ENCODE measurements at regions not wholly inside any gene's neighbourhood (a gene's known extent, or its start where the extent isn't known, plus 50 kb on each side); places are given as distances from the start of the nearest gene placed in this dataset.
"Not testable (repeated sequence)": the region's sequence is repeated elsewhere in the genome, so short reads cannot be mapped to it uniquely, and the experiment has no call there.

- FAIRE-seq; DNase-seq (ENCODE audit: insufficient read length, low spot score): not testable (repeated sequence)
Measured at GRCh38 chr1:243074224-243074623, 180.9 kb downstream of the CEP170 start.

GRCh38 chr1:243067056-243067455 is 188.0 kb downstream of the CEP170 start:
- not testable (repeated sequence) for FAIRE-seq

DNA sequence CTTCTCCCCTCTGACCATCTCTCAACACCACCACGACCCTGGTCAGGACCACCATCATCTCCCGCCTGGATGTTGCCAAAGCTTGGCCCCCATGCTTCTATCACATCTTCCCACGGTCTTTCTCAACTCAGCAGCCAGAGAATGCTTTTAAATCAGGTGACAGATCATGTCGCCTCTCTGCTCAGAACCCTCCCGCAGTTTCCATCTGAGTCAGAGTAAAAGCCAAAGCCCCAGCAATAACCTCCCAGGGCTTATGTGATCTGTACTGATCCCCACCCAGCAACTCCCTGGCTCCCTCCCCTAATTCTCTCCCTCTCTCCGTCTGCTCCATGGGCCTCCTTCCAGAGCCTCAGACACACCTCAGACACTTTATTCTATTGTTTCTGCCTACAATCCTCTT is 193.1 kb downstream of the CEP170 start:
- not testable (repeated sequence) for FAIRE-seq; DNase-seq (ENCODE audit: insufficient read length, low spot score)

More at GRCh38 chr1:243067056-243067455, 188.0 kb downstream of the CEP170 start:
- not testable (repeated sequence) for DNase-seq (ENCODE audit: insufficient read length, low spot score)

GRCh38 chr1:243055510-243055909 is 199.6 kb downstream of the CEP170 start:
- DNase-seq (ENCODE audit: insufficient read length, low spot score); FAIRE-seq: not testable (repeated sequence)

DNA sequence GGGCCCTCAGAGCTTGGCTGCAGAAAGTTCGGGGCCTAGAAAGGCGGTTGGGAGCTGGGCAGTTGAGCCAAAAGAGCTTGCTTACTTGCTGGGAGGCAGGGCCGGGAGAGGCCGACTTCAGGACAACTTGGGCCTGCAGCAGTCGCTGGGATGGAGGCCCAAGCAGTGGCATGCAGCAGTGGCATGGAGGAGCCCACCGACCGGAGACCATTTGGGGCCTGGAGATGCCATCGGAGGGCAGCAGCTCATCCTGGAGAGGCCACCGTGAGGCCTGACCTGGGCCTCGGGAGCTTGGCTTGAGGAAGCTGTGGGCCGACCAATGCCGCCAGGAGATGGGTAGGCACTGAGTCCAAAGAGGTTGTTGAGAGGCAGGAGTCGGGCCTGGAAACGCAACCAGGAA is 200.0 kb downstream of the CEP170 start:
- not testable (repeated sequence) for DNase-seq (ENCODE audit: insufficient read length, low spot score); FAIRE-seq

DNA sequence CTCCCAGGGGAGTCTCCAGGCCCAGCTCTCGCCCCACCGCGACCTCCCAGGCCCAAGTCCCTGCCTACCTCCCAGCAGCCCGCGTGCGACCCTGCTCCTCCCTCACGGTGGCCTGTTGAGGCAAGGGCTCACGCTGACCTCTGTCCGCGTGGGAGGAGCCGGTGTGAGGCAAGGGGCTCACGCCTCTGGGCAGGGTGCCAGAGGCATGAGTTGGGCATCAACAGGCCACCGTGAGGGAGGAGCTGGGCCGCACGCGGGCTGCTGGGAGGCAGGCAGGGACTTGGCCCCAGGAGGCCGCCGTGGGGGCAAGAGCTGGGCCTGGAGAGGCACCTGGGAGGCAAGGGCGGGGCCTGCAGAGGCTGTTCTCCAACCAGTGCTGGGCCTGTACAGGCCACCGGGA is 200.4 kb downstream of the CEP170 start:
- not testable (repeated sequence) for FAIRE-seq; DNase-seq (ENCODE audit: insufficient read length, low spot score)

- FAIRE-seq; DNase-seq (ENCODE audit: insufficient read length, low spot score): not testable (repeated sequence)
Measured at GRCh38 chr1:243053048-243053447, 202.0 kb downstream of the CEP170 start.

DNA sequence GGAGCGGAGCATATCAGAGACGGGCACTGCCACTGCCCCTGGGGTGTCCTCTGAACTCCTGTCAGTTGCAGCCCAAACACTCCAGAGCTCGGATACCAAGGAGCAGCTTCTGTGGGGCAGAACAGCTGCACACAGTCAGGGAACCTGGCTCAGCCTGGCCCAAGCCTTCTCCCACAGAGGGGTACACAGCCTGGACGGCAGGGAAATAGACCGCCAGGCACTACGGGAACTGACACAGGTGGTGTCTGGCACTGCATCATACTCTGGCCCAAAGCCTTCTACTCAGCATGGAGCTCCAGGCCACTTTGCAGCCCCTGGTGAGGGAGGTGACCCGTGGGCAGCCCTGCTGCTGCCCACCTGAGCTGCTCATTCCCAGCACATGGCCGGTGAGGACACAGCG is 204.5 kb downstream of the CEP170 start:
- not testable (repeated sequence) for DNase-seq (ENCODE audit: insufficient read length, low spot score); FAIRE-seq

- FAIRE-seq; DNase-seq (ENCODE audit: insufficient read length, low spot score): not testable (repeated sequence)
Measured at GRCh38 chr1:243049716-243050115, 205.4 kb downstream of the CEP170 start.

- DNase-seq (ENCODE audit: insufficient read length, low spot score); FAIRE-seq: not testable (repeated sequence)
Measured at GRCh38 chr1:243021365-243021764, 233.7 kb downstream of the CEP170 start.

GRCh38 chr1:243019030-243019635 is 235.9 kb downstream of the CEP170 start:
- FAIRE-seq = peak; percentile 85
- DNase-seq (ENCODE audit: insufficient read length, low spot score) = not testable (repeated sequence)

DNA sequence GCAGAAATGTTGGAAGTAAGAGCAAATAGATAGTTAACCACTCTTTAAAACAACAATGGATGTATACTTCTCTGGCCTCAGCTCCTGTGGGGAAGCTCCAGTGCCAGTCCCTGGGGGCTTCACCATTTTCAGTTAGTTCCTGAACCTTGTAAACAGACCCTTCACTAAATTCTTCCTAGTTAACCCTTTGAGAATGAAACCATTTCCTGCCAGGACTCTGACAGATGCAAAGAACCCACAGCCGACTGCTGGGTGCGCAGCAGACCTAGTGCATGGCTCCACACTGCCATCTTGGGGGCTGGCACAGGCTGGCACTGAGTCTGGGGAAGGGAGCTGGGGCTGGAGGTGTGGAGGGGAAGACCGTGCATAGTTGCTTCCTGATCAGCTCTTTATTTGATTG is 244.4 kb downstream of the CEP170 start:
- DNase-seq (ENCODE audit: insufficient read length, low spot score); FAIRE-seq: not testable (repeated sequence)

DNA sequence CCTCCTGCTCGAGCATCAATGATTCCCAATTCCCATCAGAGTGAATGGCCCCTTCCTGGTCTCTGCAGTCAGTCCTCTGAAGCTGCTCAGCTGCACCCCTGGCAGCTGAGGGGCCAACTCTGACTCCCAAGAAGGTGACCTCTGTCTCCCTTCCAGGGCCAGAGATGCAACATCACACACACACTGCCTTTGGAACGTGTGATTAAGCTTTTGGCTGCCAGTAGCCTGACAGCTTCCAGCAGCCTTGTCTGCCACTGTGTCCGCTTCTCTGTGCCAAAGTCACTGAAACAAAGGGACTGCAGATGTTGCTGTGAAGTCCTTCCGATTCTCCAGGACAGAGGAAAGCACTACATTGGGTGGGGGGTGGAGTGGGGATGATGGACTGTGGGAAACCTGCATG is 254.1 kb downstream of the CEP170 start:
- DNase-seq (ENCODE audit: insufficient read length, low spot score); FAIRE-seq: not testable (repeated sequence)

DNA sequence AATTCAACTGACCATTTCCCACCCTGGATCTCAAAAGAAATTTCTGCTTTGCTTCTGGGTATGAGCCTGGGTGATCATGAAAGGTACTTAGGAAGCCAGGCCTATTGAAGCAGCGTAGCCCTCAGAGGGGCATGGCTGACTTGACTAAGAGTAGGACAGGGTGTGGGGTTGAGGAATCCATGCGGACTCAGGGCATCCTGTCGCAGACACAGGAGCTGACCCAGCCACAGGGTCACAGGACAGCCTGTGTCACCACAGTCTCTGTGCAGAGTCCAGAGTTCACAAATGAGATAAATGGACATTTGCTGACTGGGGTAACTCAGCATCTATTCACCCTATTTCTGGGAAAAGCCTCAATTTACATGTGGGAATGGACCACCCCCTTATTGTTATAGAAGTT is 262.3 kb downstream of the CEP170 start:
- FAIRE-seq; DNase-seq (ENCODE audit: insufficient read length, low spot score): not testable (repeated sequence)

DNA sequence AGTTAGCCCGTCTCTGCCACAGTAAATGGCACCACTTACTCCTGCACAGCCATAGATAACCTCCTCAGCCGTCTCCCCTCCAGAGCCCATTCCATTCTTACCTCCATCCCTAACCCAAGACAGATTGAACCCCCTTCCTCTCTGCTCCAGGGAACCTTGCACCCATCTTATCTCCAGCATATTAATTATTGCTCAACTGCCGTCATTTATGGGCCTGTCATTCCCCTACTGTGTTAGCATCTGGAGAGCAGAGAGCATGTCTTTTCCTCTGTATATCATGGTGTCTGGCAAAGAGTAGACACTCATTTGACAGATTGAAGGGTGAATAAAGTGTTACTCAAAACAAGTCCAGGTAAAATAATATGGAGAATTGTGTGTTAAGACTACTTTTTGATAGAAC is 270.0 kb downstream of the CEP170 start:
- not testable (repeated sequence) for FAIRE-seq; DNase-seq (ENCODE audit: insufficient read length, low spot score)

DNA sequence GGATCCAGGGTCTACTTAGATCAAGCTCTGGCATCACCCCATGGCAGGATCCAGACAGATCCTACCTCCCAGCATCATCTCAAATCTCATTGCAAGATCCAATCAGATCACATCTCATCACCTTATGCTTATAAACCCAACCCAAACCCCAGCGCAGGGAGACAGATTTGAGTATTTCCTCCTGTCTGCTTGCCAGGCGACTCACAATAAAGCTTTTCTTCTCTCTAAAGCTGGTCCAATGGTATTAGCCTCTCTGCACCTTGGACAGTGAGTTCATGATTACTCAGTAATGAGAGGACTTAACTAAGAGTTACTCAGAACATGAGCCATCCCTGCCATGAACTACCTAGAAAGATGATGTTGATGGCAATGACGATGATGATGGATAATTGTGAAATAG is 281.7 kb downstream of the CEP170 start:
- not testable (repeated sequence) for DNase-seq (ENCODE audit: insufficient read length, low spot score)

GRCh38 chr1:242966892-242967291 is 288.2 kb downstream of the CEP170 start:
- no peak for DNase-seq (ENCODE audit: insufficient read length, low spot score)
- TF ChIP-seq POLR2A (IDR thresholded peaks at IDR 0.05; ENCODE audit: low read depth, low read length) = no peak
- no peak for FAIRE-seq

More for the DNA sequence above, 281.7 kb downstream of the CEP170 start:
- not testable (repeated sequence) for FAIRE-seq

DNA sequence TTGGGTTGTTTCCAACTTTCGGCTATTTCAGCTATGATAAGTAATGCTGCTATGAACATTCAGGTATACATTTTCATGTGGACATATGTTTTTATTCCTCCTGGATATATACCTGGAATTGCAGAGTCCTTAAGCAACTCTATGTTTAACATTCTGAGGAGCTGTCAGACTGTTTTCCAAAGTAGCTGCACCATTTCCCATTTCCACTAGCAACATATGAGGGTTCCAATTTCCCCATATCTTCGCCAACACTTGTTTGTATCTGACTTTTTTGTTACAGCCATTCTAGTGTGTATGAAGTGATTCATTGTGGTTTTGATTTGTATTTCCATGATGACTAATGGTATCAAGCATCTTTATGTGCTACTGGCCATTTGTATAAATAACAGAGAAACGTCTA is 295.7 kb downstream of the CEP170 start:
- not testable (repeated sequence) for DNase-seq (ENCODE audit: insufficient read length, low spot score)
- peak; percentile 78 for FAIRE-seq

DNA sequence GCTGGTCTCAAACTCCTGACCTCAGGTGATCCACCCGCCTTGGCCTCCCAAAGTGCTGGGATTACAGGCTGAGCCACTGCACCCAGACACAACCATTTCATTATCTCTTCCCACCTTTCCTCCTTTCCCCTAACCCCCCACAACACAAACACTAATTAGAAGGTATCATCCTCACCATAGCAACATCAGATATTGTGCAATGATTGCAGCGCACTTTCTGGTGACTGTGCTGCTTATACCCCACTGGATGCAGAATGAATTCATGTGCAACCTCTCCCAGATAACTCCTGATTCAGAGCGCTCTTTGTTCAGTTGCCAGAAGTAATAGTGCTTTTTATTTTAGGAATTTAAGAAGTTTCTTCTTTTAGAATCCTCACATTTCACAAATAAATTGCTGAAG is 300.1 kb downstream of the CEP170 start:
- not testable (repeated sequence) for FAIRE-seq

More for the DNA sequence above, 300.1 kb downstream of the CEP170 start:
- DNase-seq (ENCODE audit: insufficient read length, low spot score) = not testable (repeated sequence)
